Testis (tissue), 2 donors: ENCODE measurements at regions not wholly inside any gene's neighbourhood (a gene's known extent, or its start where the extent isn't known, plus 50 kb on each side); places are given as distances from the start of the nearest gene placed in this dataset.

ENCODE experiments used
- DNase-seq: peaks from one replicate; pipeline ENCODE4 v3.0.0-alpha.2; 2019
- H3K27ac ChIP-seq, 2 donors: fragments of 200-600 bp; sonication (generic); one replicate each; pipeline ENCODE4 v1.5.1; 2019
- H3K27me3 ChIP-seq: fragments of 200-600 bp; sonication (generic); one replicate; pipeline ENCODE4 v1.5.1; 2019
- H3K36me3 ChIP-seq: fragments of 200-600 bp; sonication (generic); one replicate; pipeline ENCODE4 v1.5.1; 2017; ENCODE audit warnings: low read depth; ENCODE audit errors: missing control alignments
- H3K4me1 ChIP-seq: fragments of 200-600 bp; sonication (generic); one replicate; pipeline ENCODE4 v1.5.1; 2019
- H3K4me3 ChIP-seq, 2 donors: fragments of 200-600 bp; sonication (generic); one replicate each; pipeline ENCODE4 v1.5.1; 2017 to 2019
- H3K9me3 ChIP-seq: fragments of 200-600 bp; sonication (generic); one replicate; pipeline ENCODE4 v1.5.1; 2017
- CTCF ChIP-seq, 3 experiments: fragments of 450-650 bp in 2 of 3; fragments of 200-600 bp in 1 of 3; sonication (generic) in 1 of 3; IDR thresholded peaks; one replicate each; pipeline ENCODE4 v1.5.1; 2016 to 2019; ENCODE audit warnings: antibody characterized with exemption in 3 of 3, mild to moderate bottlenecking in 2 of 3, moderate library complexity in 1 of 3
- POLR2A ChIP-seq: fragments of 450-650 bp; IDR thresholded peaks from one replicate; pipeline ENCODE4 v1.6.1; 2017; ENCODE audit warnings: antibody characterized with exemption, mild to moderate bottlenecking, moderate library complexity
- WGBS, 2 donors: methylation state at CpG; one replicate each; pipeline ENCODE4 v1.1.5; 2018; 5-methylcytosine and 5-hydroxymethylcytosine counted together
- intact Hi-C: fragments of 100-400 bp; cut with DNase I; formaldehyde crosslinking; loops from one replicate; pipeline ENCODE4 v1.15.1; 2023; ENCODE audit warnings: low total_unique reads

GRCh38 chr13:80115616-80116015 is 225.3 kb downstream of the SPRY2 start:
- WGBS, 2 donors: 76 to 81% methylated on average over 1 of the region's 1 CpG
- DNase-seq: no peak
- H3K4me1 ChIP-seq: no peaks in the 10 kb centered on the region
- H3K4me3 ChIP-seq: no peak overlapping the region
- no peak overlapping the region for H3K27ac ChIP-seq
- H3K27me3 ChIP-seq: no peaks in the 10 kb centered on the region
- intact Hi-C loops: no loop called here
- no peaks in the 10 kb centered on the region for H3K36me3 ChIP-seq
- no peak for TF ChIP-seq POLR2A
- no peak for TF ChIP-seq CTCF (IDR thresholded peaks at IDR 0.05)
- no peaks in the 10 kb centered on the region for H3K9me3 ChIP-seq

GRCh38 chr13:80113714-80114454 is 227.0 kb downstream of the SPRY2 start:
- DNase-seq: no peak
- Histone ChIP-seq H3K4me3 (no peak overlapping the region), H3K4me1 (no peaks in the 10 kb centered on the region), H3K27ac (no peak overlapping the region), H3K9me3 (no peaks in the 10 kb centered on the region), H3K27me3 (no peaks in the 10 kb centered on the region), H3K36me3 (no peaks in the 10 kb centered on the region)
- intact Hi-C loops: no loop called here
- WGBS, 2 donors: 90 to 96% methylated on average over 2 of the region's 2 CpGs
- TF ChIP-seq CTCF (IDR thresholded peaks at IDR 0.05) (no peak), POLR2A (no peak)

- DNase-seq: no peak
- no peaks in the 10 kb centered on the region for H3K36me3 ChIP-seq
- WGBS, 2 donors: 41 to 52% methylated on average over 3 of the region's 3 CpGs
- H3K4me1 ChIP-seq: no peaks in the 10 kb centered on the region
- no peaks in the 10 kb centered on the region for H3K27me3 ChIP-seq
- no peaks in the 10 kb centered on the region for H3K9me3 ChIP-seq
- no peak overlapping the region for H3K4me3 ChIP-seq
- intact Hi-C loops: no loop called here
- TF ChIP-seq POLR2A (no peak), CTCF (IDR thresholded peaks at IDR 0.05) (no peak)
- H3K27ac ChIP-seq: no peak overlapping the region
These were observed 231.6 kb downstream of the SPRY2 start for GRCh38 chr13:80109303-80109702.

- no peaks in the 10 kb centered on the region for H3K27me3 ChIP-seq
- no peak overlapping the region for H3K27ac ChIP-seq
- no peak for DNase-seq
- WGBS, 2 donors: 85 to 89% methylated on average over 2 of the region's 2 CpGs
- no peaks in the 10 kb centered on the region for H3K9me3 ChIP-seq
- TF ChIP-seq CTCF (IDR thresholded peaks at IDR 0.05) (no peak), POLR2A (no peak)
- no peaks in the 10 kb centered on the region for H3K36me3 ChIP-seq
- H3K4me1 ChIP-seq: no peaks in the 10 kb centered on the region
- no peak overlapping the region for H3K4me3 ChIP-seq
- intact Hi-C loops: no loop called here
These were observed 235.6 kb downstream of the SPRY2 start for GRCh38 chr13:80105350-80105749.

- Histone ChIP-seq H3K27me3 (no peaks in the 10 kb centered on the region), H3K4me3 (no peak overlapping the region), H3K36me3 (no peaks in the 10 kb centered on the region), H3K27ac (no peak overlapping the region), H3K4me1 (no peaks in the 10 kb centered on the region), H3K9me3 (no peaks in the 10 kb centered on the region)
- WGBS, 2 donors: 74% methylated on average over 3 of the region's 3 CpGs
- DNase-seq: no peak
- TF ChIP-seq CTCF (IDR thresholded peaks at IDR 0.05): no peak
- no peak for TF ChIP-seq POLR2A
- intact Hi-C loops: no loop called here
These were observed 239.9 kb downstream of the SPRY2 start for GRCh38 chr13:80101040-80101439.
